T47D (cell line): ENCODE measurements at regions not wholly inside any gene's neighbourhood (a gene's known extent, or its start where the extent isn't known, plus 50 kb on each side); places are given as distances from the start of the nearest gene placed in this dataset.

Source experiments
- DNase-seq, 2 experiments: peaks; one replicate each; pipeline versions ENCODE4 v3.0.0 to v3.0.0-alpha.2; 2011 to 2012; ENCODE audit warnings: low read depth in 1 of 2, low spot score in 1 of 2
- JUND ChIP-seq: IDR thresholded peaks from 2 replicates; pipeline ENCODE4 v1.6.1; 2012; ENCODE audit warnings: low read depth
- in situ Hi-C: cut with HindIII; loops from 2 replicates; pipeline ENCODE4 v1.10.0; 2016; ENCODE audit warnings: low sequenced_read_pairs, low pct_unique_long_range_greater_than_20kb

DNA sequence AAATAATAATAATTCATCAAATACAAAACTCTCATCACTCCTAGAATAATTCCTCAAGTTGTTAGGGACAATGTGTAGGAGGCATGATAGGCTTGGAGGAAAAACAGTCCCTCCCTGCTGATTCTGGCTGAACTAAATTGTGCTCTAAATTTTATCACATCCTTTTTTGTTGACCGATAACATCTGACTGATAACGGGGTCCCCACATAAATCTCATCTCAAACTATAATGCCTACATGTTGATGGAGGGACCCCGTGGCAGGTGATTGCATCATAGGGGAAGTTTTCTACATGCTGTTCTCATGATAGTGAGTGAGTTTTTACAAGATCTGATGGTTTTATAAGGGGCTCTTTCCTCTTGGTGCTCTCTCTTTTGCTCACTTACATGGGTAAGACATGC, 1043.5 kb upstream of the SORCS1 start:
- TF ChIP-seq JUND = no peak
- DNase-seq = no peak
- in situ Hi-C loops = no loop called here

- DNase-seq = peak in 1 of 2 experiments; percentile 8
- no peak for TF ChIP-seq JUND
- in situ Hi-C loops = no loop called here
These were observed 1040.2 kb upstream of the SORCS1 start for GRCh38 chr10:108204528-108205305.

DNA sequence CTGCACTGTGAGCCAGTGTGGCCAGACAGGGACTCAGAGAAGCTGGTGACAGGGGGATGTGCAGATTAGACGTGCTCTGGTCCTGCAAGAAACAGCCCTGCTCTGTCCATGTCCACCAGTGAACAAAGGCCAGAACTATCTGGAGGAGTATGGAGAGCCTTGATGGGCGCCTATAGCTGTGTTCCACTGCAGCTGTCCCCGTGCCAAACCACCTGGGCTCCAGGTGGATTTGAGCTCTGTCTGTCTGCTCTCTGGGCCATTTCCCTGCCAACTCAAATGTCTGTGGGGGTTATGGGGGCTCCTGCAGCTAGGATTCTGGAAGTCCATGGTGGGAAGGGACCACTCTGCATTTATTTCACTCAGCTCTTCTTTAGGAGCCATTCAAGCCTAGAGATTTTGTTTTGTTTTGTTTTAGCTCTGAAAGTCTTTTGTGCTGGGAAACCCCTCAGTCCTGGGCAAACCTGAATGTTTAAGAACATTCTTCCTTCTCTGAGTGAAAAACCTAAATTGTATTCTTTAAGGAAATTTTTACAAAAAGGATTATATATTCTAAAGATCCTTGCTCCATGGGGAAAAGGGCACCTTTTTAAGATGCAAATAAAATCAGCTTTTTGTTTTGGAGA, 1039.5 kb upstream of the SORCS1 start:
- DNase-seq = no peak
- in situ Hi-C loops = no loop called here
- TF ChIP-seq JUND = no peak

GRCh38 chr10:108187408-108188012, 1023.0 kb upstream of the SORCS1 start:
- TF ChIP-seq JUND = no peak
- in situ Hi-C loops = no loop called here
- DNase-seq = no peak

DNA sequence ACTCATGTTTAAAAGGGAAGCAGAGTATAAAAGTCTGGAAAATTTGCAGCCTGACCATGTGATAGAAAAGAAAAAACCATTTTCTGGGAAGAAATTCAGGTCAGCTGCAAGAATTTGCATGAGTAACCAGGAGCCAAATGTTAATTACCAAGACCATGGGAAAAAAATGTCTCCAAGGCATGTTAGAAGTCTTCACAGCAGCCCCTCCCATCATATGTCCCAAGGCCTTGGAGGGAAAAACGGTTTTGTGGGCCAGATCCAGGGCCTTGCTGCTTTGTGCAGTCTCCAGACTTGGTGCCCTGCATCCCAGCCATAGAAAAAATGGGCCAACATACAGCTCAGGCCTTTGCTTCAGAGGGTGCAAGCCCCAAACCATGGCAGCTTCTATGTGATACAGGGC, 1019.6 kb upstream of the SORCS1 start:
- no peak for DNase-seq
- in situ Hi-C loops = no loop called here

DNA sequence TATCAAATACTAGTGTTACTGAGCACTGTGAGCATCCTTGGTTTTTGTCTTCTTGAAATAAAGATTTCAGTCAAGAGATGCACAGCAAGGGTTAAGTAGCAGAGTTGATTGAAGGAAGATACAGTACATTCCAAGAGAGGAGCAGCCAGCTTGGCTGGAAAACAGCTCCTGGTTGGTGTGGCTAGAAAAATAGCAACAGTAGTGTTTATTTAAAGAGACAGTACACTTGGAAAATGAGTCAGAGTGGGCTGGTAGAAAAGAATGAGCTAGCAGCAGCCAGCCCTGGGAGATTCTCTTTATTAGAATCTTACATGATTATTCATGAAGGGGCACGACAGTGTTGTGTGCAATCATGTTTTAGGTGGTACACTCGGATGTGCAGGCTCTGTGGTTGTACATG, 1016.4 kb upstream of the SORCS1 start:
- TF ChIP-seq JUND = no peak
- peak in 1 of 2 experiments; percentile 17 for DNase-seq
- in situ Hi-C loops = no loop called here

More for the DNA sequence above, 1019.6 kb upstream of the SORCS1 start:
- TF ChIP-seq JUND = no peak

DNA sequence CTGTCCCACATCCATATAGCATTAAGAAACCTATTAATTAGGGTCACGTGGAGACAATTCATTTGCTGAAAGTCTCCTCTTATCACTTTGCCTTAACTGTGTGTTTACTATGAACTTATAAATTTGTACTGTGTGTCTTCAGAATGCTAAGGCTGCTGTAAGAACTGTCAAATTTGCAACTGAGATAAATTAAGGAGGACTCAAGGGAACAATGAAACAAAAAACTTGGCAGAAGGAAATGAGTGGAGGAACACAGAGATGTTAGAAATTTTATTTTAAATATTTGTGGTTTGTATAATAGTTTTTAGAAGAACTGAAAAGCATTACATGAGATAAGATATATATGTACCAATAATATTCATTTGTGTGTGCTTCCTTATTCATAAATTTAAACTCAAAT, 1005.3 kb upstream of the SORCS1 start:
- no peak for DNase-seq
- in situ Hi-C loops = no loop called here
- no peak for TF ChIP-seq JUND

- DNase-seq = no peak
- TF ChIP-seq JUND = no peak
- in situ Hi-C loops = no loop called here
These were observed 1003.3 kb upstream of the SORCS1 start for GRCh38 chr10:108167766-108168165.

DNA sequence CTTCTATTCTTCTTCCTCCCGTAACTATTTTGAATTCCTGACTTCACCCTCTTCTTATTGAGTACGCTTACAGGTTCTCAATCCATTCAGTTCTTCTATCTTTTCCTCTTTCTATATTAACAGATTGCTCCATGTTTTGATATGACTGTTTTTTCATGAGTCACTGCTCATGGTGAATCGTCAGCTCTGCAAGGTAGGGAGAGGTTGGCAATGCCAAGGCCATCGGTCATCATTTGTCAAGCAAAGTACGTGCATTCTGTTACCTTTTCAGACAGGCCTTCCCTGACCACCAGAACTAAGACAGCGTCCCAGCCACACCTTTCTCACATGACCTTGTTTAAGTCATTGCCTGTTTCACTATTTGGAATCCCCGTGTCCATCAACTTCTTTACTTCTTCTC, 1001.9 kb upstream of the SORCS1 start:
- no peak for TF ChIP-seq JUND
- in situ Hi-C loops = no loop called here
- DNase-seq = no peak

GRCh38 chr10:108147346-108147745, 982.8 kb upstream of the SORCS1 start:
- in situ Hi-C loops = no loop called here
- DNase-seq = no peak
- TF ChIP-seq JUND = no peak

GRCh38 chr10:108141064-108141463, 976.6 kb upstream of the SORCS1 start:
- TF ChIP-seq JUND = no peak
- in situ Hi-C loops = no loop called here
- no peak for DNase-seq

GRCh38 chr10:108132303-108132702, 967.8 kb upstream of the SORCS1 start:
- TF ChIP-seq JUND = no peak
- peak in 1 of 2 experiments; percentile 37 for DNase-seq
- in situ Hi-C loops = no loop called here

DNA sequence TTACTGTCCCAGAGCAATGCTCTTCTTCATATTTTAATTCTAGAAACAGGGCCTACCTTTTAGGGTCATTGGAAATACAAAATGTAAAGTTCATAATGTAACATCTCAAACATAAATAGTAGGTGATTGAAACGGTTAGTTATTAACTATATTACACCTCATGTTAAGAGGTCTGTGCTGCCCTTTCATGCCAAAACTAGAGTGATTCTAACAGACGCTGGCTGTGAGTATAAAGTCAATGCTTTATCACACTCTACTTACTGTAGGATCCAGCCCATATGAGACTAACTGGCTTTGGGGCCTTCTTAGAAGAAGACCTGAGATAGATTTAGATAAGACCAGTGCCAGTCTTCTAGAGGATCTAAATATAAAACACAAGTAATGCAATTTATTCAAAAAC, 966.1 kb upstream of the SORCS1 start:
- no peak for TF ChIP-seq JUND
- in situ Hi-C loops = no loop called here

More for the DNA sequence above, 966.1 kb upstream of the SORCS1 start:
- no peak for DNase-seq
